Central memory CD8-positive, alpha-beta T cell (primary cell): ENCODE measurements at regions not wholly inside any gene's neighbourhood (a gene's known extent, or its start where the extent isn't known, plus 50 kb on each side); places are given as distances from the start of the nearest gene placed in this dataset.

Experiments
- ATAC-seq: fragments of 150-1000 bp; cut with Tn5 transposase; replicated peaks from 2 replicates; pipeline ENCODE4 v1.10.0; 2022; ENCODE audit warnings: mild to moderate bottlenecking, moderate FRiP score, moderate number of reproducible peaks; ENCODE audit not compliant: poor library complexity, severe bottlenecking; ENCODE audit errors: extremely low read depth
- DNase-seq, 2 donors: peaks; one replicate each; pipeline ENCODE4 v3.0.0; 2021; ENCODE audit warnings: low spot score in 2 of 2
- H3K27ac Mint-ChIP-seq: one replicate; pipeline ENCODE4 v1.8.0; 2022; ENCODE audit warnings: low read depth, mild to moderate bottlenecking, moderate library complexity, mixed read lengths
- H3K27me3 Mint-ChIP-seq: one replicate; pipeline ENCODE4 v1.8.0; 2022; ENCODE audit warnings: mixed read lengths
- H3K36me3 Mint-ChIP-seq: one replicate; pipeline ENCODE4 v1.8.0; 2022; ENCODE audit warnings: mild to moderate bottlenecking, moderate library complexity, mixed read lengths; ENCODE audit not compliant: insufficient read depth
- H3K4me1 Mint-ChIP-seq: one replicate; pipeline ENCODE4 v1.8.0; 2022; ENCODE audit warnings: mixed read lengths
- H3K4me3 Mint-ChIP-seq: one replicate; pipeline ENCODE4 v1.8.0; 2022; ENCODE audit warnings: mild to moderate bottlenecking, moderate library complexity, mixed read lengths
- H3K9me3 Mint-ChIP-seq: one replicate; pipeline ENCODE4 v1.8.0; 2022; ENCODE audit warnings: mixed read lengths

- Mint-ChIP-seq H3K36me3 (no peaks in the 10 kb centered on the region), H3K4me1 (no peaks in the 10 kb centered on the region), H3K9me3 (peaks cover 3% of the 10 kb centered on the region), H3K27me3 (no peaks in the 10 kb centered on the region), H3K4me3 (no peak overlapping the region), H3K27ac (no peak overlapping the region)
- DNase-seq (no peak), ATAC-seq (no peak)
Observed at GRCh38 chr2:150911766-150912280, 349.8 kb downstream of the RBM43 start.

GRCh38 chr2:150909613-150910012 is 352.1 kb downstream of the RBM43 start:
- no peaks in the 10 kb centered on the region for H3K36me3 Mint-ChIP-seq
- DNase-seq (no peak), ATAC-seq (no peak)
- H3K4me3 Mint-ChIP-seq, result no peak overlapping the region
- no peak overlapping the region for H3K27ac Mint-ChIP-seq
- H3K27me3 Mint-ChIP-seq, result no peaks in the 10 kb centered on the region
- H3K4me1 Mint-ChIP-seq, result no peaks in the 10 kb centered on the region
- peaks cover 5% of the 10 kb centered on the region for H3K9me3 Mint-ChIP-seq

DNA sequence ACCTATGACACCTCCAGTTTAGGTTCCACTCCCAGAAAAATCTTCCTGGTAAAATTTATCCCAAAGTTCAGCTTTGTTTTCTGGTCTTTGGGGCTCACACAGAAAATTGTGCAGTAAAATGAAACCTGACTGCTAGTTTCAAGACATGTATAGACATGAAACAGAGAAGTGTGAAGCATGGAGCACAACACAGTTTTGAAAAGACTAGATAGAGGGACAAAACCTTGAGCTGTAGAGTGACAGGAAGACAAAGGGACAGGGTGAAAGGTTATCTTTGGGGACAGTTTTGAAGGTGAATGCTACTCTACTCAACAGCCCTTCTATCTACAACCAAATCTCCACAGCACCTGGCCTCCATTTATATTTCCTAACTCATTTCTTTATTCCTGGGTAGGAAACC is 352.6 kb downstream of the RBM43 start:
- H3K9me3 Mint-ChIP-seq, result peaks cover 11% of the 10 kb centered on the region
- H3K27me3 Mint-ChIP-seq, result no peaks in the 10 kb centered on the region
- no peak overlapping the region for H3K4me3 Mint-ChIP-seq
- H3K27ac Mint-ChIP-seq, result no peak overlapping the region
- H3K4me1 Mint-ChIP-seq, result no peaks in the 10 kb centered on the region
- ATAC-seq, result no peak
- H3K36me3 Mint-ChIP-seq, result no peaks in the 10 kb centered on the region
- DNase-seq, result no peak

- Mint-ChIP-seq H3K36me3 (no peaks in the 10 kb centered on the region), H3K27me3 (no peaks in the 10 kb centered on the region), H3K27ac (no peak overlapping the region), H3K4me3 (no peak overlapping the region), H3K9me3 (peaks cover 12% of the 10 kb centered on the region), H3K4me1 (no peaks in the 10 kb centered on the region)
- DNase-seq (no peak), ATAC-seq (no peak)
Observed at GRCh38 chr2:150907466-150907865, 354.2 kb downstream of the RBM43 start.

- Mint-ChIP-seq H3K4me3 (no peak overlapping the region), H3K36me3 (peaks cover 2% of the 10 kb centered on the region), H3K27me3 (no peaks in the 10 kb centered on the region), H3K9me3 (peaks cover 20% of the 10 kb centered on the region), H3K4me1 (no peaks in the 10 kb centered on the region), H3K27ac (no peak overlapping the region)
- DNase-seq (no peak), ATAC-seq (no peak)
Observed at GRCh38 chr2:150903461-150903860, 358.2 kb downstream of the RBM43 start.

DNA sequence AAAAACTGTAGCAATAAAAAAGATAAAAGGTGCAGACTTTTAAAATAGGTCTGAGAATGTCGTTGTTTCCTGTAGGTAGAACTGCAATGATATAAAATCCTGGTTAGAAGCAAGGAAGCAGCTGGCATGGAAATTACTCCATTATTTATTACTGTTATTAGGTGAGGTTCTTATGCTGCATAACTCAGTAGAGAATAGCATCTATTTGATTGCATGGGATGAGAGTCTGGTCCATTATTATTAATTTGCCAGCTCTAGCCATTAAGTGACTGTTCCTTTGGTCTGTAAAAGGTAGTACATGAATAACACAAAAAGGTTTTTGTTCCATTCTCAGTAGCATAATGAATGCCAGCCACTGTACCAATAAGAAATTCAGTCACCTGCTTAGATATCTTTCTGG is 358.6 kb downstream of the RBM43 start:
- Mint-ChIP-seq H3K27me3 (no peaks in the 10 kb centered on the region), H3K4me1 (no peaks in the 10 kb centered on the region), H3K4me3 (no peak overlapping the region), H3K36me3 (peaks cover 2% of the 10 kb centered on the region), H3K9me3 (peaks cover 20% of the 10 kb centered on the region), H3K27ac (no peak overlapping the region)
- DNase-seq, result no peak
- ATAC-seq, result no peak

GRCh38 chr2:150900913-150901312 is 360.8 kb downstream of the RBM43 start:
- ATAC-seq, result no peak
- H3K27ac Mint-ChIP-seq, result no peak overlapping the region
- H3K9me3 Mint-ChIP-seq, result peaks cover 20% of the 10 kb centered on the region
- H3K4me3 Mint-ChIP-seq, result no peak overlapping the region
- no peak for DNase-seq
- peaks cover 2% of the 10 kb centered on the region for H3K36me3 Mint-ChIP-seq
- no peaks in the 10 kb centered on the region for H3K4me1 Mint-ChIP-seq
- no peaks in the 10 kb centered on the region for H3K27me3 Mint-ChIP-seq

- H3K9me3 Mint-ChIP-seq, result peaks cover 18% of the 10 kb centered on the region
- ATAC-seq, result no peak
- DNase-seq, result no peak
- no peak overlapping the region for H3K4me3 Mint-ChIP-seq
- no peak overlapping the region for H3K27ac Mint-ChIP-seq
- no peaks in the 10 kb centered on the region for H3K27me3 Mint-ChIP-seq
- H3K4me1 Mint-ChIP-seq, result no peaks in the 10 kb centered on the region
- H3K36me3 Mint-ChIP-seq, result peaks cover 1% of the 10 kb centered on the region
Observed at GRCh38 chr2:150895968-150896367, 365.7 kb downstream of the RBM43 start.

GRCh38 chr2:150889141-150889540 is 372.5 kb downstream of the RBM43 start:
- no peak for ATAC-seq
- DNase-seq, result no peak
- Mint-ChIP-seq H3K4me3 (no peak overlapping the region), H3K27me3 (peaks cover 10% of the 10 kb centered on the region), H3K27ac (no peak overlapping the region), H3K36me3 (peaks cover 1% of the 10 kb centered on the region), H3K9me3 (peaks cover 18% of the 10 kb centered on the region), H3K4me1 (no peaks in the 10 kb centered on the region)

DNA sequence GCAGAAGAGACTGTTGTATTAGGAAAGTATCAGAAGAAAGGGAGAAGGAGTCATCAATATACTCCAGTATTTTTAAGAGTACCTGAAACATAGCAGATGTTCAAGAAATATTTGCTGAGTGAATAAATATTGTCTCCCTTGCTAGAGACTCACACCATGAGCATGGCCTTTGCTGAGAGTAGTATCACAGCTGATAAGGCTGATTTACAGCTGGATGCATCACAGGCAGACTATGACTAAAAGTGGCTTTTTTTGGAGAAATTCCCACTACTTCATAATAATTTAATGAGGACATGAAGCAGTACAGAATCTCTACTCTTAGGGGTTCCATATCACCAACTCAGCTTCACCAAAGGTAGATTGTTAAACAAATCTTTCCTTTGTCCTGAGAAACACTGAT is 373.3 kb downstream of the RBM43 start:
- DNase-seq (no peak), ATAC-seq (no peak)
- H3K4me3 Mint-ChIP-seq, result no peak overlapping the region
- peaks cover 13% of the 10 kb centered on the region for H3K9me3 Mint-ChIP-seq
- no peaks in the 10 kb centered on the region for H3K4me1 Mint-ChIP-seq
- H3K27me3 Mint-ChIP-seq, result peaks cover 10% of the 10 kb centered on the region
- H3K36me3 Mint-ChIP-seq, result peaks cover 1% of the 10 kb centered on the region
- no peak overlapping the region for H3K27ac Mint-ChIP-seq

DNA sequence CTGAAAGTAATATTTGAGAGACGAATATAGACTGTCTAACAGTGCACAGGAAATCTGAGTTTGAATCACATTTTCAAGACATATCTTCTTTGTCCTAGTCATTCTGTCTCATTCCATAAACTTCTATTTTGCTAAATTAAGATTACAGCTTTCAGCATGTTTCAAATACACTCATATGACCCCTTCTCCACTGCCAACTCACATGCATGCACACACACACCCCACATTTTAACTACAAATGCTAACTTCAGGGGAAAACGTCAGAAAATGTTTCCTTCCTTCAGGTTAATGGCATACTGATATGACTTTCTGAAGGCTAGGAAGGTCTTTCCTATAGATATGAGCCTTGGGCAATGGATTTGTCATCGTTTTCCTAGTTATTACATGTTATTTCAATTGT is 373.7 kb downstream of the RBM43 start:
- Mint-ChIP-seq H3K9me3 (peaks cover 11% of the 10 kb centered on the region), H3K27ac (no peak overlapping the region), H3K36me3 (peaks cover 1% of the 10 kb centered on the region), H3K4me3 (no peak overlapping the region), H3K27me3 (peaks cover 10% of the 10 kb centered on the region), H3K4me1 (no peaks in the 10 kb centered on the region)
- ATAC-seq (no peak), DNase-seq (no peak)

GRCh38 chr2:150885774-150886386 is 375.8 kb downstream of the RBM43 start:
- DNase-seq (no peak), ATAC-seq (no peak)
- Mint-ChIP-seq H3K27ac (no peak overlapping the region), H3K36me3 (no peaks in the 10 kb centered on the region), H3K27me3 (peaks cover 13% of the 10 kb centered on the region), H3K4me3 (no peak overlapping the region), H3K9me3 (peaks cover 6% of the 10 kb centered on the region), H3K4me1 (no peaks in the 10 kb centered on the region)

DNA sequence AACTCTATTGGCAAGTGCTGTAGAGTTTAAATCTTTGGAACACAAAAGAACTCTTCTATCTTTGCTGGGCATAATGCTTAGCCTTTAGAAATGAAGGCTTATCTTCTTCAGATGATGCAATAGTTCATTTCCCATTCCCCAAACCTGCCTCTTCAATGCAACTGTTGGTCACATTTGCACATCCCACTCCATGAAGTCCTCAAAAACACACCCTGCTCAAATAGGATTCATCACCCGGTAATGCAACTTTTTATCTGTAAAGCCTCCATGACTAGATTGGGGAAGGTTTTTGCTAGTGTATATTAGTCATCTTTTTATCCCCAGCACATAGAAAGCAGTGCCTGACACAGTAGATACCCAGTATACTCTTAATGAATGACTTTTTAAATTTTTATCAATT is 376.4 kb downstream of the RBM43 start:
- H3K4me3 Mint-ChIP-seq, result no peak overlapping the region
- no peaks in the 10 kb centered on the region for H3K4me1 Mint-ChIP-seq
- DNase-seq (no peak), ATAC-seq (no peak)
- no peak overlapping the region for H3K27ac Mint-ChIP-seq
- H3K36me3 Mint-ChIP-seq, result no peaks in the 10 kb centered on the region
- peaks cover 6% of the 10 kb centered on the region for H3K9me3 Mint-ChIP-seq
- peaks cover 16% of the 10 kb centered on the region for H3K27me3 Mint-ChIP-seq

DNA sequence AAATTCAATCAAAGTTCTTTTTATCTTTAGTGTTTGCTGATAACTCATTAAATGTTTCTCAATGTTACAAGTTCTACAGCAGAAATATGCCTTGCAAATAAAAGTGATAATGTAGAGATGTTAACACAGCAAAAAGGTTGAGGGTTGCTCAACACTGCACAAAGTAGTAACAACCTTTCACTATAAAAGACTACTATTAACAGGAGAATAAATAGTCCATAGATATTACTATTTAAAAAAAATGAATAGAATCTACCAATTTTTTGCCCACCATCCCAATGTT is 378.1 kb downstream of the RBM43 start:
- H3K9me3 Mint-ChIP-seq, result peaks cover 6% of the 10 kb centered on the region
- ATAC-seq (no peak), DNase-seq (no peak)
- H3K4me1 Mint-ChIP-seq, result no peaks in the 10 kb centered on the region
- peaks cover 16% of the 10 kb centered on the region for H3K27me3 Mint-ChIP-seq
- H3K36me3 Mint-ChIP-seq, result no peaks in the 10 kb centered on the region
- no peak overlapping the region for H3K4me3 Mint-ChIP-seq
- no peak overlapping the region for H3K27ac Mint-ChIP-seq
